Cardiac muscle cell (in vitro differentiated cells and primary cell): ENCODE measurements at regions not wholly inside any gene's neighbourhood (a gene's known extent, or its start where the extent isn't known, plus 50 kb on each side); places are given as distances from the start of the nearest gene placed in this dataset.

Experiments used
- DNase-seq, 2 donors: peaks; one replicate each; pipeline versions ENCODE4 v3.0.0 to v3.0.0-alpha.2; 2010 to 2017; ENCODE audit warnings: low read depth in 1 of 2, low spot score in 1 of 2
- H3K27ac ChIP-seq: fragments of 200-600 bp; sonication (generic); 2 replicates; pipeline ENCODE4 v1.5.1; 2016
- H3K27me3 ChIP-seq: fragments of 200-600 bp; sonication (generic); 2 replicates; pipeline ENCODE4 v1.6.0; 2016; ENCODE audit warnings: control low read depth
- H3K36me3 ChIP-seq: fragments of 200-600 bp; sonication (generic); 2 replicates; pipeline ENCODE4 v1.5.1; 2016; ENCODE audit warnings: control low read depth
- H3K4me1 ChIP-seq: fragments of 200-600 bp; sonication (generic); 2 replicates; pipeline ENCODE4 v1.8.1; 2017; ENCODE audit warnings: low read depth, mild to moderate bottlenecking, mixed run types
- H3K4me3 ChIP-seq: fragments of 200-600 bp; sonication (generic); 2 replicates; pipeline ENCODE4 v1.5.1; 2016; ENCODE audit warnings: mild to moderate bottlenecking
- H3K9me3 ChIP-seq: fragments of 200-600 bp; sonication (generic); 2 replicates; pipeline ENCODE4 v1.5.1; 2017; ENCODE audit warnings: low read depth, mild to moderate bottlenecking, control low read depth
- CTCF ChIP-seq: IDR thresholded peaks from 2 replicates; pipeline ENCODE4 v1.5.1; 2012; ENCODE audit warnings: low read depth, mild to moderate bottlenecking, low read length

DNA sequence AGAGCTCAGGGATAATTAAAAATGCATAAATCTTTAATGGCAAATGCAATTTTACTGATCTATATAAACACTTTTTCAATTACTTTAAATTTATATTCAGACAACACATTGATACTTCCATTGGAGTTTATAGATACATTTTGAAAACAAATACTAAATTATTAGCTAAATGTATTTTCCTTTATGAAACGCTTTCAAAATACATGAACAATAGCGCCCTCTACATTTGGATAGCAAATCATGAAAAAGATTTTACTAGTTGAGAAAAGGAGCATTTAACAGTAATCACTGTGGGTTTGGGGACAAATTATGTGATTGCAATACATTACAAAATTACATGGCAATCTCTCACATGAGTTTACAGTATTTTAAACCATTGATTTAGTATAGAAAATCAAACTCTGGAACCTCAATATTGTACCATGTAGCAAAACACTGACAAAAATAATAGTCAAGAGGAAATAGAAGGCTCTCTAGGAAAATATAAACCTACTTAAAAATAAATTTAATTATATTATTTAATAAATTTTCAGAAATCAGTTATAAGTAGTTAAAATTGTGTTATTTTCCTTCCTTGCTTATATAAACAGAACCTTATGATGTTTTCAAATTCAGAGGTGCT lies 207.9 kb downstream of the ZIC1 start:
- Histone ChIP-seq H3K9me3 (no peaks in the 10 kb centered on the region), H3K27me3 (no peaks in the 10 kb centered on the region), H3K27ac (no peak overlapping the region), H3K36me3 (no peaks in the 10 kb centered on the region), H3K4me3 (no peak overlapping the region), H3K4me1 (peaks cover 14% of the 10 kb centered on the region)
- peak; percentile 29 to 70 for DNase-seq
- TF ChIP-seq CTCF, result peak; percentile 49

GRCh38 chr3:147618691-147619090 lies 209.5 kb downstream of the ZIC1 start:
- Histone ChIP-seq H3K4me3 (no peak overlapping the region), H3K9me3 (no peaks in the 10 kb centered on the region), H3K27ac (no peak overlapping the region), H3K27me3 (no peaks in the 10 kb centered on the region), H3K4me1 (peaks cover 9% of the 10 kb centered on the region), H3K36me3 (no peaks in the 10 kb centered on the region)
- TF ChIP-seq CTCF, result no peak
- peak in 1 of 2 donors; percentile 7 for DNase-seq

DNA sequence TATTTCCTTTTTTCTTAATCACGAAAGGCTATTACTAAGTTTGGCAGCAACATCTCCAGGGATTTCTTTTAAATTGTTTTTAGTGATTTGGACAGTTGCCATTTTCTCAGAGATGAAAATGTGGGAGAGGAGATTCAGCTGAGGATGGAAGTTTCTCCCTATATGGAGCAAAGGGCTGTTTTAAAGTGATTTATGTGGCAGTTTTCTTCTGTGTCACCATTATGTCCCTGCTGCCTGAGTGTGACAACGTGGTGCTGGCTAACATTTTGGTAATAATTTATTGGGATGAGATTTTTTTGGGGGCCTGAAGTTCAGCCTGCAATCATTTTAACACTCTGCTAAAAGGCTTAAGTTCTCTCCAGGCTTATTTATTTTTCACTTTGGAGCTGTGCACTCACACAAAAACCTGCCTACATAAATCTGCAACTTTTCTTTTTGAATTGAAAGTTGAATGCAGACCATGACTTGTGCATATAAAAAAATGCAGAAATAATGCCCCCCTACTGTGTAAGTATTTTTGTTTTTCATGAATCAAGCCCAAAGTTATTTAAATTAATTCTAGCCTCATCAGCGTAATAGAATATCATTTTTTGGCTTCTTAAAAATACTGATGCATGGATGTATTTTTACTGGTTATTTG lies 210.9 kb downstream of the ZIC1 start:
- no peaks in the 10 kb centered on the region for H3K36me3 ChIP-seq
- no peak overlapping the region for H3K4me3 ChIP-seq
- H3K9me3 ChIP-seq, result no peaks in the 10 kb centered on the region
- no peaks in the 10 kb centered on the region for H3K27me3 ChIP-seq
- H3K27ac ChIP-seq, result no peak overlapping the region
- no peak for DNase-seq
- no peaks in the 10 kb centered on the region for H3K4me1 ChIP-seq
- no peak for TF ChIP-seq CTCF

DNA sequence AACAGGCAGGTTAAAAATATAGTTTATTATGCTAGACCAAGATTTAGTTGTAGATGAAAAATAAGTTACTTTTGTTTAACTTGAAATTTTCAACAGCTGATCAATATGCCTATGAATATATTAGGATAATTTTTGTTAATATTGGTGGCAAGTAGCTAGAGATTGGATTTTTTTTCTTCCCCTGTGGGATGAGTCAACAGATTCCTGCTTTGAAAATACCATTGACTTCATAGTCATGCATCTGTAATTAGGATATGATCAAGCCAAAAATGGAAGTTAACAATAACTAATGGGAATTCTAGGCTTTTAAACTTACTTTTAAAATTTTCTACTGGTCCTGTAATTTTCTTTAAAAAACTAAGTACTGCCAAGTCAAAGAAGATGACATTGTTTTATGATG lies 211.7 kb downstream of the ZIC1 start:
- H3K9me3 ChIP-seq, result no peaks in the 10 kb centered on the region
- no peaks in the 10 kb centered on the region for H3K4me1 ChIP-seq
- H3K27me3 ChIP-seq, result no peaks in the 10 kb centered on the region
- no peak for DNase-seq
- H3K27ac ChIP-seq, result no peak overlapping the region
- no peak overlapping the region for H3K4me3 ChIP-seq
- no peak for TF ChIP-seq CTCF
- H3K36me3 ChIP-seq, result no peaks in the 10 kb centered on the region

DNA sequence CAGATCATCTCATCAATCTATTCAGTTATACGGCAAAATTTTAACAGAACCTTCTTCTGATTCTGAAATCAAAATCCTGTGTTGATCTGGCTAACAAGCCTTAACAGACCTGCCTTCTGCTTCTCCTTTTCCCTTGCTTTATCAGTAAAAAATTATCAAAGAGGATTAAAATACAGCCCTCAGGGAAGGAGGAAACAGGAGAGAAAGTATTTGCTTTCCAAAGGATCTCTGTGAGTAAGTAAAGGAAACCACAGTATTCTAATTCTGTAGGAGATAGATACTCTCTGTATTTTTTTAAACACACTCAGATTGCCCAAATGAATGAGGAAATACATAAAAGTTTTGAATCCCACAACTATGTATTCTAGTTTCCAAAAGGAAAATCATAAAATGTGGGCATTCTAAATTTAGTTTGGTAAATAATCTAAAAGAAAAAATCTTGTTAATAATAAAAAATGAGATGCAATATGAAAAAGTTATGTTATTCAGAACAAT lies 221.8 kb downstream of the ZIC1 start:
- Histone ChIP-seq H3K27me3 (no peaks in the 10 kb centered on the region), H3K36me3 (no peaks in the 10 kb centered on the region), H3K27ac (no peak overlapping the region), H3K9me3 (no peaks in the 10 kb centered on the region), H3K4me3 (no peak overlapping the region), H3K4me1 (no peaks in the 10 kb centered on the region)
- TF ChIP-seq CTCF, result no peak
- no peak for DNase-seq
